RWPE2 (cell line): ENCODE measurements at regions not wholly inside any gene's neighbourhood (a gene's known extent, or its start where the extent isn't known, plus 50 kb on each side); places are given as distances from the start of the nearest gene placed in this dataset.
A peak's percentile ranks its signal among the peaks of the same experiment; 100 is the strongest.

Experiments used
- ATAC-seq: fragments of 200-7000 bp; cut with Tn5 transposase; 3 replicates; pipeline ENCODE4 v1.9.1; 2021; ENCODE audit warnings: low read depth
- DNase-seq: peaks from one replicate; pipeline ENCODE4 v3.0.0-alpha.2; 2020; ENCODE audit warnings: low spot score
- H3K27ac ChIP-seq: fragments of 450-650 bp; 2 replicates; pipeline ENCODE4 v1.5.1; 2017; ENCODE audit warnings: mild to moderate bottlenecking; ENCODE audit not compliant: poor library complexity, severe bottlenecking
- H3K27me3 ChIP-seq: fragments of 250-450 bp; sonication (Bioruptor Pico); 2 replicates; pipeline ENCODE4 v1.5.1; 2021; ENCODE audit warnings: mild to moderate bottlenecking, moderate library complexity; ENCODE audit not compliant: insufficient read depth, poor library complexity, severe bottlenecking
- H3K36me3 ChIP-seq: fragments of 250-450 bp; sonication (Bioruptor Pico); 2 replicates; pipeline ENCODE4 v1.5.1; 2020; ENCODE audit warnings: low read depth, mild to moderate bottlenecking, moderate library complexity
- H3K4me1 ChIP-seq: fragments of 250-450 bp; sonication (Bioruptor Pico); 2 replicates; pipeline ENCODE4 v1.5.1; 2021; ENCODE audit warnings: mild to moderate bottlenecking, moderate library complexity; ENCODE audit not compliant: insufficient read depth, poor library complexity, severe bottlenecking
- H3K4me3 ChIP-seq: fragments of 250-450 bp; sonication (Bioruptor Pico); 2 replicates; pipeline ENCODE4 v1.5.1; 2021; ENCODE audit warnings: mild to moderate bottlenecking, moderate library complexity; ENCODE audit not compliant: severe bottlenecking
- H3K9me3 ChIP-seq: fragments of 250-450 bp; sonication (Bioruptor Pico); 2 replicates; pipeline ENCODE4 v1.5.1; 2021; ENCODE audit warnings: mild to moderate bottlenecking, moderate library complexity; ENCODE audit not compliant: severe bottlenecking
- TF ChIP-seq, protein P1 (sequence below): fragments of 450-650 bp; IDR thresholded peaks from one replicate; pipeline ENCODE4 v1.5.1; 2017; ENCODE audit warnings: mild to moderate bottlenecking, moderate library complexity; ENCODE audit not compliant: poor library complexity, severe bottlenecking

DNA sequence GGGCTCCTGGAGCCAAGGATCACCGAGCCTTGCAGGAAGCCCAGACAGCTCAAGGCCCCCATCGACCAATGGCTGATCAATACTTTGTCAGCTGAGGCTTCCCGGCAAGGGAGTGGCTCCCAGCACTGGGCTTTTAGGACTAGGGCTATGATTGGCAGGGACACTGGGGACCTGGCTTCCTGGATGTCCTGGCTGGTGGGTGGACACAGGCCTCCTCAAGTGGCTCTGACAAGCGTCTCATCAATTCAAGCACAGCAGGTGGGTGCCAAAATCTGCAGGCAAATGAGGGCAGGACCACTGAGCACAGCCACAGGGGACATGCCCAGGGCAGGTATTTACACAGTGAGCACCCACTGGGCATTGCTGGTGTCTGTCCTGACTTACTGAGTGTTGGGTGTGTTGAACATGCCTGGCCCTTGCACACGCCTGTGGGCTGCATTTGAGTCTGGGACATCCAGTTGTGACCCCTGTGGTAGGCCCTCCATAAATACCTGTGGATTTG, 420.1 kb upstream of the SULF2 start:
- ATAC-seq, result no peak

DNA sequence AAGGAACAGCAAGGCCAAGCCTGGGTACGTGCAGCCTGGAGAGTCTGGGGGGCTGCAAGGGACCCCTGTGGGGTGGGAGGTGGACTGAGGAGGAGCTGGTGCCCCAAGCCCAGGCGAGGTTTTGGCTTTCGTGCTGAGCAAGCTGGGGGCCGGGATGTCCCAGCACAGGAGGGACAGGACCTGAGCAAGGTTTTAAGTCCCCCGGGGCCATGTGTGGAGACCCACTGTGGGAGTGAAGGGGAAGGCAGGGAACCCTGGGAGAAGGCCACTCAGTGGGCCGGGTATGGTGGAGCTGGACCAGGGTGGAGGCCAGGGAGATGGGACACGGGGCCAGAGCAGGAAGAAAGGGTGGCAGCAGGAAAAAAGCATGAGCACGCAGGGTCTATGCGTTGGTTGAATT, 419.2 kb upstream of the SULF2 start:
- no peak overlapping the region for H3K4me3 ChIP-seq
- ATAC-seq, result no peak
- peaks cover 3% of the 10 kb centered on the region for H3K4me1 ChIP-seq
- TF ChIP-seq, protein P1, sequence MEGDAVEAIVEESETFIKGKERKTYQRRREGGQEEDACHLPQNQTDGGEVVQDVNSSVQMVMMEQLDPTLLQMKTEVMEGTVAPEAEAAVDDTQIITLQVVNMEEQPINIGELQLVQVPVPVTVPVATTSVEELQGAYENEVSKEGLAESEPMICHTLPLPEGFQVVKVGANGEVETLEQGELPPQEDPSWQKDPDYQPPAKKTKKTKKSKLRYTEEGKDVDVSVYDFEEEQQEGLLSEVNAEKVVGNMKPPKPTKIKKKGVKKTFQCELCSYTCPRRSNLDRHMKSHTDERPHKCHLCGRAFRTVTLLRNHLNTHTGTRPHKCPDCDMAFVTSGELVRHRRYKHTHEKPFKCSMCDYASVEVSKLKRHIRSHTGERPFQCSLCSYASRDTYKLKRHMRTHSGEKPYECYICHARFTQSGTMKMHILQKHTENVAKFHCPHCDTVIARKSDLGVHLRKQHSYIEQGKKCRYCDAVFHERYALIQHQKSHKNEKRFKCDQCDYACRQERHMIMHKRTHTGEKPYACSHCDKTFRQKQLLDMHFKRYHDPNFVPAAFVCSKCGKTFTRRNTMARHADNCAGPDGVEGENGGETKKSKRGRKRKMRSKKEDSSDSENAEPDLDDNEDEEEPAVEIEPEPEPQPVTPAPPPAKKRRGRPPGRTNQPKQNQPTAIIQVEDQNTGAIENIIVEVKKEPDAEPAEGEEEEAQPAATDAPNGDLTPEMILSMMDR, result no peak
- no peak overlapping the region for H3K27ac ChIP-seq
- H3K36me3 ChIP-seq, result no peaks in the 10 kb centered on the region
- DNase-seq, result peak; percentile 83
- no peaks in the 10 kb centered on the region for H3K9me3 ChIP-seq
- H3K27me3 ChIP-seq, result no peaks in the 10 kb centered on the region

More for the DNA sequence above, 420.1 kb upstream of the SULF2 start:
- peaks cover 3% of the 10 kb centered on the region for H3K4me1 ChIP-seq
- no peaks in the 10 kb centered on the region for H3K27me3 ChIP-seq
- DNase-seq, result no peak
- no peak overlapping the region for H3K27ac ChIP-seq
- H3K9me3 ChIP-seq, result no peaks in the 10 kb centered on the region
- TF ChIP-seq, protein P1, result no peak
- no peak overlapping the region for H3K4me3 ChIP-seq
- no peaks in the 10 kb centered on the region for H3K36me3 ChIP-seq

DNA sequence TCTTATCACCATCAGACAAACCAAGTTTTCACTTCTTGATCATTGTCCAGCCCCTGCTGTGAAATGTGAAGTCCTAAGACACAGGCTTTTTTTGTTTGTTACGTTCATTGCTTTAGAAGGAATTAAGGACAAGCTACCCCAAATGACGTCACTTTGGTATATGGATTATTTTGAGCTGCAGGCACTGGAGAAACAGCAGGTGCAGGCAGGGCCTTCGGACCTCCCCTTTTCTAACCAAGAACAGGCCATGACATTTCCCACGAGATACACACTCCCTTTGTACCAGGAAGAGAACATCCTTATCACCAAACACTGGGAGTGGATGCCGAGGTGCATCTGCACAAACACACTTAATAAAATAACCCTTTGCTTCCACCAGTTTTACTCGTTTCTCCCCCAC, 418.0 kb upstream of the SULF2 start:
- Histone ChIP-seq H3K27me3 (no peaks in the 10 kb centered on the region), H3K4me3 (no peak overlapping the region), H3K4me1 (peaks cover 3% of the 10 kb centered on the region), H3K27ac (no peak overlapping the region), H3K36me3 (no peaks in the 10 kb centered on the region), H3K9me3 (no peaks in the 10 kb centered on the region)
- DNase-seq, result no peak
- TF ChIP-seq, protein P1, result no peak
- no peak for ATAC-seq

DNA sequence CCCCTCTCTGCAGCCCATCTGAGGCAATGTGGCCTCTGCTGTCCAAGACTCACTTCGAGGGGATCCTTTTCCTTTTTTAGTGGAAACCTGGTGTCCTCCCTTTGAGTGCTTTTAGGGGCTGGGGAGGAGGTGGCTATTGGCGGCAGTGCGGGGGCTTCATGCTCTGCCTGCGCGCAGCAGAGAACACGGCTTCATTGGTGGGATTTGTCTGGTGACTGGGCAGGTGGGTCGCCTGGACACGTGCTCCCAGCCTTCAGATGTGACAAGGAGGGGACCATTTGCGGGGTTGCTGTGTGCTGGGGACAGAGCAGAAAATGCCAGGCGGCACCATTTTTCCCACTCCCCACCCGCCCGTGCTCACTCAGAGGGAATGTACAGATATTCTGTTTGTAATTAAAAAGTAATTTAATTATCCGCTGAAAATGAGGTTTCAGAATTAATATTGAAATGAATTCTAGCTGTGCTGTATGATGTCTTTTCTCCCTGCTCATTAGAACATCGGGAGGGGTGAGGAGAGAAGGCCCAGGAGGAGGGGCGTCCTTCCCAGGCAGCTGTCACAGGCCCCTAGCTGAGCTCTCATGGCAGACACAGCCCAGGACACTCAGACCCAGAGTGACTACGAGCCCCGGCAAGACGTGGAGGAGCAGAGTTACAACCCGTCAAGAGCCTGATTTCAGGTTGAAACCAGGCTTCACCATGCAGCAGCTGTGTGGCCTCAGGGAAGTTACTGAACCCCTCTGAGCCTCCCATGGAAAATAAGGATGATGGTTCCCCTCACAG, 417.2 kb upstream of the SULF2 start:
- DNase-seq (no peak), ATAC-seq (no peak)
- Histone ChIP-seq H3K9me3 (no peaks in the 10 kb centered on the region), H3K4me3 (no peak overlapping the region), H3K4me1 (peaks cover 3% of the 10 kb centered on the region), H3K27me3 (no peaks in the 10 kb centered on the region), H3K27ac (no peak overlapping the region), H3K36me3 (no peaks in the 10 kb centered on the region)
- TF ChIP-seq, protein P1, result no peak

DNA sequence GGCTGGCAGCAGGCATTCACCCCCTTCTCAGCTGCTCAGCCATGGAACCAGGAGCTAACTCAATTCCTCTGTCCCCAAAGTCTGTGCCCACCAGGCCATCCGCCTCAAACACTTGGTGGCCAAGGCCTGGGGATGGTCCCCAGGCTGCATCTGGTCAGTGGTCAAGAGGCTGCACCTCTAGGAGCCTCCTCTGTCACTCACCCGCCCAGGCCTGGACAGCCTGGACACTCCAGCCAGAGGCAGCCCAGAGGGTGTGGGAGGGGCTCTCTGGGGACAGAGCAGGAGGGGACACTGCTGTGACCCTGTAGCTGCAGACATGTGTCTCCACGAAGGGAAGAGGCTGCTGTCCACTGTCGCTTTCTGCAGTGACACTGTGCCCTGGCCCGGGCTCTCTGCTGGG, 416.6 kb upstream of the SULF2 start:
- Histone ChIP-seq H3K36me3 (no peaks in the 10 kb centered on the region), H3K27me3 (no peaks in the 10 kb centered on the region), H3K4me1 (peaks cover 3% of the 10 kb centered on the region), H3K9me3 (no peaks in the 10 kb centered on the region), H3K4me3 (no peak overlapping the region), H3K27ac (no peak overlapping the region)
- DNase-seq (no peak), ATAC-seq (no peak)
- TF ChIP-seq, protein P1, result no peak
